ENCODE measurements at regions not wholly inside any gene's neighbourhood (a gene's known extent, or its start where the extent isn't known, plus 50 kb on each side); places are given as distances from the start of the nearest gene placed in this dataset.

DNA sequence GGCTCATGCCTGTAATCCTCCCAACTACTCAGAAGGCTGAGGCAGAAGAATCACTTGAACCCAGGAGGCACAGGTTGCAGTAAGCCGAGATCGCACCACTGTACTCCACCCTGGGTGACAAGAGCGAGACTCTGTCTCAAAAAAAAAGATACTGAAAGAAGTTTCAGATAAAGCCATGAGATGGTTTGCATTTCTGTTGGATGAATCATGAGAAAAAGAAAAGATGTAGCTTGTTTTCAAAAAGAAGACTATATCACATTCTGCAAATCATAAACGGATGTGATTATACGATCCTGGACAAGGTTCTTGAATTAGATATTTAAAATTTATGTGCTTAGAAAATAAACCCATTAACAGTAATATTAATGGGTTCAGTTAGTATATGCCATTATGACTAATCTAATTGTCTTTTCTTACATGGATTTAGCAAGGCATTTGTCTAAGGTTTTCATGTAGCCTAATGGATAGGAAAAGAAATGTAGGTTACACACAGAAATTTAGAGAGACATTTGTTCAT, 345.9 kb downstream of the SLC7A11 start:
- TF ChIP-seq POLR2A (IDR thresholded peaks at IDR 0.05; ENCODE audit: low read depth, low read length) (no peak), POLR2AphosphoS5 (IDR thresholded peaks at IDR 0.05; ENCODE audit: low read depth, low read length) (no peak)

Data from GM12891 (cell line).